G401.6 (cell line): ENCODE measurements at regions not wholly inside any gene's neighbourhood (a gene's known extent, or its start where the extent isn't known, plus 50 kb on each side); places are given as distances from the start of the nearest gene placed in this dataset.

Source experiments
- FAIRE-seq: peaks from 2 replicates; lab custom pipeline; 2012; peaks lifted over from hg19 to GRCh38; lab: Jason Lieb, UNC

- no peak for FAIRE-seq
Measured at GRCh38 chr10:118246332-118247295, 95.5 kb downstream of the FAM204A start.

DNA sequence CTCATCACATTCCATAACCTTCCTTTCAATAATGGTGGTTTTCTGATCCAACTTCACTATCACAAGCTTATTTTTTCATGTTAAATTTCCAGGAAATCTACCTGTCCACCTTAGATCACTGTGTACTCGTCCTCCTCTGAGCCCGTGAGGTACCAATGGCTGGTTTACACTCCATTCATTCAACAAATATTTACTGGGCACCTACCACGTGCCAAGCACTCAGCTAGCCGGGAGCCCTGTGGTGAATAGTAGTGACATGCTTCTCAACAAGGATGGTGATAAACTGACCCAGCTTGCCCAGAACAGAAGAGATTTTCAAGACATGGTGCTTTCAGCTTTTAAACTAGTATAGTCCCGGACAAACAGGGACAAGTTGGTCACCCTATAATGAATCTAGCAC, 98.2 kb downstream of the FAM204A start:
- no peak for FAIRE-seq

- peak; percentile 82 for FAIRE-seq
Measured at GRCh38 chr10:118241229-118242137, 100.6 kb downstream of the FAM204A start.

DNA sequence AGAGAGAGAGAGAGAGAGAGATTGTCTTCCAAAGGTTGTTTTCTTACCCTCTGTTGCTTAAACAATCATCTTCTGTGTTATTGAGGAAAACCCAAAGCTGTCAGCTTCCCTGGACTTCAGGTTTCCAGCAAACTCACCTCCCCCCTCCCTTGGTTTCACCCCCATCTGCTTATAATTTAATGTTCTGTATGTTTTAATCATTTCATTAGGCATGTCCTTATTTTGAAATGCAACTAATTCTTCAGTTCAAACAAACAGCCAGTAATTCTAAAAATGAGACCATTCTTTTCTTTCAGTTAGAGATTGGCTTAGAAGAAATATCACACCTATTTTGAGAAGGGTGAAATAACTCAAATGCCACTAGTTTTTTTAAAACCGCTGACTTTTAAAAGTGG, 102.9 kb downstream of the FAM204A start:
- FAIRE-seq: no peak

- no peak for FAIRE-seq
Measured at GRCh38 chr10:118238573-118239235, 103.4 kb downstream of the FAM204A start.

DNA sequence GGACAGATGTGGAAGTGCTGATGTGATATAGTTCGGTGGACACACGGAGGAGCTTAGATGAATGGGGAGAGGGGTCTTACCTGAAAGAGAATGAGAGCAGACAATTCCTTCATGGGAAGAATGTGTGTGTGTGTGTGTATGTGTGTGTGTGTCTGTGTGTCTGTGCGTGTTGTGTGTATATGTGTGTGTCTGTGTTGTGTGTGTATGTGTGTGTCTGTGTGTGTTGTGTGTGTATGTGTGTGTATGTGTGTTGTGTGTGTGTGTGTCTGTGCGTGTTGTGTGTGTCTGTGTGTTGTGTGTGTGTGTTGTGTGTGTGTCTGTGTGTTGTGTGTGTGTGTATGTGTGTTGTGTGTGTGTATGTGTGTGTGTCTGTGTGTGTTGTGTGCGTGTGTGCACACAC, 104.2 kb downstream of the FAM204A start:
- no peak for FAIRE-seq

GRCh38 chr10:118234683-118235082, 107.4 kb downstream of the FAM204A start:
- no peak for FAIRE-seq

DNA sequence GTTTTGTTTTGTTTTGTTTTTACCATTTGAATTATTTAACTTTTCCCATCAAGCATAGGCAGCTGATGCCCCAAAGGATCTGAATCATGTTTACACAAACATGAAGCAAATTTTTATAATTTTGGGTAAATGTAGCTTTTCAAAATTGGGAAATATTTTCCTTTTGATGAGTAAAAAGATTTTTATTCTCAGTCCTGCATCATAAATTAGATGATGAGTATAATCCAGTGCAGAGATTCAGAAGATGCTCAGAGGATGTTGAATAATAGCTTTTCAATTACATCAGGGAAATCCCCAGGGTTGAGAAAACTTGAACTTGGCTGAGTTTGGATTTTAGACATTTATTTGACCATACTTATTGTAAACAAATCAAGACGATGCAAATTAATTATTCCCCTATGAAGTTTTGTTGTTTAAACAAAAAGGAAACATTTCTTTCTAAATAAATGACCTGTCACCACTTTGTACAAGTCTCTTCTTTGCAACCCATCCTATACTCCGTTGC, 121.7 kb downstream of the FAM204A start:
- no peak for FAIRE-seq

- no peak for FAIRE-seq
Measured at GRCh38 chr10:118218562-118218961, 123.6 kb downstream of the FAM204A start.

GRCh38 chr10:118216571-118217170, 125.5 kb downstream of the FAM204A start:
- no peak for FAIRE-seq

GRCh38 chr10:118216020-118216419, 126.1 kb downstream of the FAM204A start:
- no peak for FAIRE-seq

DNA sequence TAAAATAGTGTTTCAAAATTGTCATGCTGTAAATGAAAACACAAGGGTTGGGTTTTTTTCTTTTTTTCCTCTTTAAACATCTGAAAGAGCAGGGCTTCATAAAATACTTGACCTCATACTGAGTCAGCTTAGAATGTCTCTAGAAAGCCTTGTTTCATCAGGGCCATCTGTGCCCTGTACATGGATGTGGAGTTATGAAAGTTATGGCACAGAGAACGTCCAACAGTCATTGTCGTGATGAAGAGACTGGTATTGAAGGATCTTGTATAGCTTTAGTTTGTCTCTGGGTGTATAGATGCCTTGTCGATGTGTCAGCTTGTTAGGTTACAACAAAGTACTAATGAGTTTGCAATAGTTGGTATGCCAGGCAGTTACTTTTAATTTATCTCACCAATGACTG, 127.3 kb downstream of the FAM204A start:
- no peak for FAIRE-seq

DNA sequence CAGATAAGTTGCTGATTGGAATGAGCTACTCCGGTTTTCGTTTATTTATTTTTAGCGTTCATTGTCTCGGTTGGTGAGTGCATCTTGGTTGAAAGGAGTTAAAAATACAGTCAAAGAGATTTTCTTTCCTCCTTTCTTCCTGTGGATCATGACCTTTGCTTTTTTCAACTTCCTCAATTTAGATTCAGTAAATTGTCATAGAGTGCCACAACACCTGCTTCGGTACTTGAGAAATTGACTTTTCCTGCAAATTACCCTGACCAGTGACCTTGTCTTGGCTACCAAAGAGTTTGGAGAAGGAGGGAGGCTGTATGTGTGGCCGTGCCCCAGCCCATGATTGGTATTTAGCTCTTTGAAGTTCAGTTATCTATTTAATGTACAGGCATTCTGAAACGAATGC, 128.7 kb downstream of the FAM204A start:
- FAIRE-seq: no peak

DNA sequence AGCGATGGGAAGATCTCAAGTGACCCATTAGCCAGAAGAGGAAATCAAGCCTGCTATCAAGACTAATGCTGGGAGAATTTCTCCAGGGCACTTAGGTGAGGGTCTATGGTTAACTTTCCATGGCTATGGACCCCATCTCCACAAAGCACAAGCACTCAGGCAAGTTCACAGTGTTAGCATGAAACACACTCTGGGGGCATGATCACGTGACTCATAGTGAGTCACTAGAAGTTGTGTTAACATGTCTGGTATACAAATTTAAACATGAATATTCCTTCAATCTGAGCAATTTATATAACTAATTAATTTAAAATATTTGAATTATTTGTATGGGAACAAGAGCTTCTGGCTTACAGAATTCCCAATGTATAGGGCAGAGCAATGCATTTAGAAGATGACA, 131.8 kb downstream of the FAM204A start:
- no peak for FAIRE-seq

GRCh38 chr10:118209215-118209614, 132.9 kb downstream of the FAM204A start:
- no peak for FAIRE-seq

GRCh38 chr10:118207470-118208007, 134.6 kb downstream of the FAM204A start:
- no peak for FAIRE-seq

GRCh38 chr10:118204292-118204943, 137.7 kb downstream of the FAM204A start:
- no peak for FAIRE-seq

GRCh38 chr10:118203461-118203860, 138.7 kb downstream of the FAM204A start:
- FAIRE-seq: no peak

DNA sequence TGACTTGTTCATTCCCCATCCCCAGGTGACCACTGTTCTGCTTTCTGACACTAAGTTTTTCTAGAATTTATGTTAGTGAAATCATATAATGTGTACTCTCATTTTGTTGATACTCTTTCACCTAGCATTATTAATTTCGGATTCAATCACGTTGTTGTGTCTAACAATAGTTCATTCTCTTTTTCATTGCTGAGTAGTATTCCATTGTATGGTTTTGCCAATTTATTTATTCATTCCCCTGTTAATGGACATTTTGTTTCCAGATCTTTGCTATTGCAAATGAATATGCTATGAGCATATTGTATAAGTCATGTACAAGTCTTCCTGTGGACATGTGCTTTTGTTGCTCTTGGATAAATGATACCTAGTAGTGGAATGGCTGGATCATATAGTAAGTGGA, 146.4 kb downstream of the FAM204A start:
- FAIRE-seq: no peak

DNA sequence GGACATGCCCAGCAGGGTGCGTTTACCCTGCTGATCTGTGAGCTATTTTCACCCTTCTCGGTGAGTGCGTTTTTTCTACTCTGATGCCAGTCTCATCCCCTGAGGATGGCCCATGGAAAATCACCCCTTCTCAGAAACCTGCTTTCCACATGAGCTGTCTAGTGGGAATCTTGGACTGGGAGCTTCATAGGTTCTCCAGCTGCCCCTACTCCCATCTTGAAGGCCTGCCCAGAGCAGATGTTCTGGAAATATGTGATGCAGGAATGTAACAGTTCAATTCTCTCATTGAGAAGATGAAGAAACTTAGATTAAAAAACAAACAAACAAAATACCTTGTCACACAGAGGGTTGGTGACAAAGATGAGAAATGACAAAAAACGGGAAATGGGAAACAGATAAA, 146.9 kb upstream of the RAB11FIP2 start:
- no peak for FAIRE-seq

GRCh38 chr10:118181021-118181420, 134.3 kb upstream of the RAB11FIP2 start:
- no peak for FAIRE-seq
